Muscle layer of colon (tissue), 2 donors: ENCODE measurements at regions not wholly inside any gene's neighbourhood (a gene's known extent, or its start where the extent isn't known, plus 50 kb on each side); places are given as distances from the start of the nearest gene placed in this dataset.

ENCODE experiments used
- H3K27ac ChIP-seq: one replicate; pipeline ENCODE4 v1.7.0; 2013; ENCODE audit warnings: low read depth, mild to moderate bottlenecking, low read length, moderate library complexity
- H3K27me3 ChIP-seq, 2 donors: one replicate each; pipeline ENCODE4 v1.7.0; 2013; ENCODE audit warnings: low read length in 2 of 2, mild to moderate bottlenecking in 2 of 2; ENCODE audit not compliant: insufficient read depth in 2 of 2, control insufficient read depth in 1 of 2
- H3K36me3 ChIP-seq: one replicate; pipeline ENCODE4 v1.7.0; 2013; ENCODE audit warnings: mild to moderate bottlenecking, low read length; ENCODE audit not compliant: insufficient read depth
- H3K4me1 ChIP-seq: one replicate; pipeline ENCODE4 v1.7.0; 2013; ENCODE audit warnings: mild to moderate bottlenecking, low read length; ENCODE audit not compliant: insufficient read depth
- H3K4me3 ChIP-seq, 2 donors: one replicate each; pipeline ENCODE4 v1.7.0; 2013; ENCODE audit warnings: low read length in 2 of 2, low read depth in 1 of 2, mild to moderate bottlenecking in 1 of 2, moderate library complexity in 1 of 2
- H3K9ac ChIP-seq: one replicate; pipeline ENCODE4 v1.7.0; 2013; ENCODE audit warnings: low read length
- H3K9me3 ChIP-seq: one replicate; pipeline ENCODE4 v1.7.0; 2013; ENCODE audit warnings: mild to moderate bottlenecking, low read length
- donor health status: abdominal sarcoma.
- donor health status: Adenocarcinoma of cecum.

GRCh38 chr2:168300460-168300859 lies 53.1 kb upstream of the STK39 start:
- H3K27ac ChIP-seq, result no peak overlapping the region
- no peaks in the 10 kb centered on the region for H3K4me1 ChIP-seq
- no peak overlapping the region for H3K9ac ChIP-seq

GRCh38 chr2:168304024-168304681 lies 56.8 kb upstream of the STK39 start:
- Histone ChIP-seq H3K4me3 (no peak overlapping the region), H3K27ac (no peak overlapping the region), H3K9me3 (no peaks in the 10 kb centered on the region), H3K27me3 (no peaks in the 10 kb centered on the region), H3K4me1 (no peaks in the 10 kb centered on the region), H3K9ac (no peak overlapping the region), H3K36me3 (no peaks in the 10 kb centered on the region)

More at GRCh38 chr2:168300460-168300859, 53.1 kb upstream of the STK39 start:
- Histone ChIP-seq H3K27me3 (no peaks in the 10 kb centered on the region), H3K4me3 (no peak overlapping the region), H3K9me3 (no peaks in the 10 kb centered on the region), H3K36me3 (no peaks in the 10 kb centered on the region)

GRCh38 chr2:168307379-168307778 lies 60.0 kb upstream of the STK39 start:
- Histone ChIP-seq H3K4me1 (peaks cover 11% of the 10 kb centered on the region), H3K9me3 (no peaks in the 10 kb centered on the region), H3K27ac (no peak overlapping the region), H3K4me3 (no peak overlapping the region), H3K9ac (no peak overlapping the region), H3K27me3 (no peaks in the 10 kb centered on the region), H3K36me3 (no peaks in the 10 kb centered on the region)

DNA sequence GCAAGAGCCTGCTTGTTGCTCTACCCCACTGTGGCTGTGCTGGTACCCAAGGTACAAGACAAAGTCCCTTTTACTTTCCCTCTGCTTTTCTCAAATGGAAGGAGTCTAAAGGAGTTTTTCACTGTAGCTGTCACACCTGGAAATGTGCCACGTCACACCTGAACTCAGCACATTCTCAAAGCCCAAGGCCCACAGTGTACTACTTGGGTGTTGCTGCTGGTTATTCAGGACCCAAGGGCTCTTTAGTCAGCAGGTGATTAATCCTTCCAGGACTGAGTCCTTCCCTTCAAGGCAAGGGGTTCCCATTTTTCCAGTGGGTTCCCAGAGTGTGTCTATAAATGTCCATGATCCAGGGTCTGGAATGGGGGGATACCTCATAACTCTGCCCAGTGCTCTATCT lies 63.2 kb upstream of the STK39 start:
- no peak overlapping the region for H3K4me3 ChIP-seq
- H3K9ac ChIP-seq, result no peak overlapping the region
- peaks cover 25% of the 10 kb centered on the region for H3K4me1 ChIP-seq
- no peak overlapping the region for H3K27ac ChIP-seq
- H3K9me3 ChIP-seq, result no peaks in the 10 kb centered on the region
- no peaks in the 10 kb centered on the region for H3K27me3 ChIP-seq
- no peaks in the 10 kb centered on the region for H3K36me3 ChIP-seq

- Histone ChIP-seq H3K27ac (no peak overlapping the region), H3K36me3 (no peaks in the 10 kb centered on the region), H3K9ac (no peak overlapping the region), H3K4me3 (no peak overlapping the region), H3K9me3 (no peaks in the 10 kb centered on the region), H3K27me3 (no peaks in the 10 kb centered on the region), H3K4me1 (peaks cover 32% of the 10 kb centered on the region)
Measured at GRCh38 chr2:168311261-168311910, 64.0 kb upstream of the STK39 start.

- H3K27me3 ChIP-seq, result no peaks in the 10 kb centered on the region
- H3K9me3 ChIP-seq, result no peaks in the 10 kb centered on the region
- H3K9ac ChIP-seq, result no peak overlapping the region
- H3K36me3 ChIP-seq, result no peaks in the 10 kb centered on the region
- H3K27ac ChIP-seq, result peak overlapping the region; percentile 28
- H3K4me3 ChIP-seq, result no peak overlapping the region
- H3K4me1 ChIP-seq, result peaks cover 32% of the 10 kb centered on the region
Measured at GRCh38 chr2:168312036-168312822, 64.8 kb upstream of the STK39 start.

- Histone ChIP-seq H3K4me1 (peaks cover 32% of the 10 kb centered on the region), H3K4me3 (no peak overlapping the region), H3K9ac (no peak overlapping the region), H3K27me3 (no peaks in the 10 kb centered on the region), H3K27ac (no peak overlapping the region), H3K36me3 (no peaks in the 10 kb centered on the region), H3K9me3 (no peaks in the 10 kb centered on the region)
Measured at GRCh38 chr2:168314236-168314635, 66.8 kb upstream of the STK39 start.

- Histone ChIP-seq H3K36me3 (no peaks in the 10 kb centered on the region), H3K4me3 (no peak overlapping the region), H3K27me3 (no peaks in the 10 kb centered on the region), H3K9ac (no peak overlapping the region), H3K9me3 (no peaks in the 10 kb centered on the region), H3K4me1 (peaks cover 31% of the 10 kb centered on the region), H3K27ac (no peak overlapping the region)
Measured at GRCh38 chr2:168315331-168316072, 68.1 kb upstream of the STK39 start.

DNA sequence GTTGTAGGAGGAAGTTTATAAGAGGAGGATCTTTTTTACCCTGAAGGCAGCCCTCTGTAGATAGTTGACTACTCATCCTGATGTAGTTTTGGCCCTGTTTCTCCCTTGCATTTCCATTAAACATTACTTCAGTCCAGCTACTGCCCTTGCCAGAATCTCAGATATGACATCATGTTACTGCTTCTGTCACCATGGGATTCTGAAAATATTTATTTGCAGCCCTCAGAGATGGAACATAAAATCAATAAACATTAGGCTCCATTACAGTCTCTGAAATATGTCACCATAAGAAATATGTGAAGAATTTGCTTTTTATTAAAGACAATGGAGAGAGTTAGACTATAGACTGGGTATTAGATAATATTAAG lies 68.7 kb upstream of the STK39 start:
- Histone ChIP-seq H3K4me3 (no peak overlapping the region), H3K36me3 (no peaks in the 10 kb centered on the region), H3K4me1 (peaks cover 26% of the 10 kb centered on the region), H3K27ac (no peak overlapping the region), H3K27me3 (no peaks in the 10 kb centered on the region), H3K9me3 (no peaks in the 10 kb centered on the region), H3K9ac (no peak overlapping the region)

DNA sequence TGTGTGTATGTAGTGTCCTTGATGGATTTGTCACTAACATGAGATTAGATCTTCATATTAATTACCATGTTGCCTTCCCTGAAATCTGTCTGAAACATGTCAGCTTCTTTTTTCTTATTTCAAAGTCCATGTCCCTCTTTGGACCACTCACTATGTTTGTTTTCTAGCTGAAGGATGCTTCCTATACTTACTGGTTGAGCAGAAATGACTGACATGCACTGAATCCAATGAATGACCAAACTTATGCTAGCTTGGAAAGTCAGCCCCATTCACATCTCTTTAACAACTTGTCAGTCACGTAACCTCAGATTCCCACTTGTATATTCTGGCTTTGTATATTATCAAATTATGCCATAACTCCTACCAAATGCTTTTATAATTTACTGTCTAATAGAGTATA lies 69.9 kb upstream of the STK39 start:
- H3K9ac ChIP-seq, result no peak overlapping the region
- no peaks in the 10 kb centered on the region for H3K36me3 ChIP-seq
- no peaks in the 10 kb centered on the region for H3K9me3 ChIP-seq

DNA sequence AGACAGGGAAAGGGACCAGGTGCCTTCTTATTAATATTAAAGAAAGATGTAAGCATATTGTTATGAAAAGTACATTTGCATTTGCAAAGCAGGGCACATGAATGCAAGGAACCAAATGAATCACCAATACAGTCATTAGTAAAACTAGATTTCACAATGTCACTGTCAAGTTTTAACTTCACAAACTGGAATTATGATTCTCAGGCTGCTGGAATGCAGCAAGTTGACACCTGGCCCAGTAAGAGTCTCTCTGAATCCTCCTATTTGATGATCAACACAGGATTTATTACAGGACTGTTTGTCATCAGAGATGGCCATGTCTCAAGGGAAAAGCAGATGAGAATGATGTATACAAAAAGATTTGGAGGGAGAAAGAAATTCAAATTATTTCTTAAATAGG lies 72.9 kb upstream of the STK39 start:
- peaks cover 10% of the 10 kb centered on the region for H3K4me1 ChIP-seq
- H3K27ac ChIP-seq, result no peak overlapping the region
- H3K9me3 ChIP-seq, result no peaks in the 10 kb centered on the region
- H3K4me3 ChIP-seq, result no peak overlapping the region
- H3K9ac ChIP-seq, result no peak overlapping the region
- H3K27me3 ChIP-seq, result no peaks in the 10 kb centered on the region
- H3K36me3 ChIP-seq, result no peaks in the 10 kb centered on the region

More for the DNA sequence above, 69.9 kb upstream of the STK39 start:
- peaks cover 21% of the 10 kb centered on the region for H3K4me1 ChIP-seq
- H3K4me3 ChIP-seq, result no peak overlapping the region
- H3K27ac ChIP-seq, result no peak overlapping the region
- H3K27me3 ChIP-seq, result no peaks in the 10 kb centered on the region
